ENCODE measurements at regions not wholly inside any gene's neighbourhood (a gene's known extent, or its start where the extent isn't known, plus 50 kb on each side); places are given as distances from the start of the nearest gene placed in this dataset.

DNA sequence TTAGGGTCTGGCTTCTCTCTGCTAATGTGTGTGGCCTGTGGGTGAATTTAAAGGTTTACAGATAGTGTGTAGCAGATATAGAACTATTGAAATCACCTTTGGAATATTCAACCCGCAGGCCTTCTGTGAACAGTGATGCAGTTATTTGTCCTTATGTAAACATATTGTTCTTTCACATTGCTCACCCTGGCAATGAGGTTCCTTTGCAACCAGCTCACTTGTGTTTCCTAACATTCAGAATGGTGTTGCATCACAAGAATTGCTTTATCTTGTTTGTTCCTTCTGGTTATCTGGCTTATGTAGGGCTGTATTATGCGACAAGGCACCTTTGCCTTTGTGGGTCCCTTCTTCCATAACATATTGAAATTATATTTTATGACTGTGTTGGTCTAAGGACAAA is 370.3 kb downstream of the NNT start:
- H3K27me3 ChIP-seq (ENCODE audit: insufficient read depth, low read length), result no peaks in the 10 kb centered on the region
- no peaks in the 10 kb centered on the region for H3K9me2 ChIP-seq (ENCODE audit: insufficient read depth)
- intact Hi-C loops (cut with micrococcal nuclease), result no loop called here
- no peak overlapping the region for H3K27ac ChIP-seq (ENCODE audit: low read depth, low read length)
- TF ChIP-seq EZH2phosphoT487 (IDR thresholded peaks at IDR 0.05; ENCODE audit: borderline replicate concordance) (no peak), SIN3A (IDR thresholded peaks at IDR 0.05; ENCODE audit: low read depth) (no peak), RAD21 (IDR thresholded peaks at IDR 0.05; ENCODE audit: low read depth) (no peak), FOSL1 (IDR thresholded peaks at IDR 0.05; ENCODE audit: low read depth) (no peak), CBX3 (IDR thresholded peaks at IDR 0.05; ENCODE audit: low read depth) (no peak), POLR2A (IDR thresholded peaks at IDR 0.05; ENCODE audit: borderline replicate concordance, extremely low read depth, insufficient read depth, insufficient read length) (no peak), EZH2 (IDR thresholded peaks at IDR 0.05) (no peak), EGR1 (IDR thresholded peaks at IDR 0.05; ENCODE audit: low read depth) (no peak), JUND (IDR thresholded peaks at IDR 0.05) (no peak), ELF1 (IDR thresholded peaks at IDR 0.05; ENCODE audit: borderline replicate concordance, low read depth) (no peak), MAX (IDR thresholded peaks at IDR 0.05) (no peak)
- TF ChIP-seq, protein P1, sequence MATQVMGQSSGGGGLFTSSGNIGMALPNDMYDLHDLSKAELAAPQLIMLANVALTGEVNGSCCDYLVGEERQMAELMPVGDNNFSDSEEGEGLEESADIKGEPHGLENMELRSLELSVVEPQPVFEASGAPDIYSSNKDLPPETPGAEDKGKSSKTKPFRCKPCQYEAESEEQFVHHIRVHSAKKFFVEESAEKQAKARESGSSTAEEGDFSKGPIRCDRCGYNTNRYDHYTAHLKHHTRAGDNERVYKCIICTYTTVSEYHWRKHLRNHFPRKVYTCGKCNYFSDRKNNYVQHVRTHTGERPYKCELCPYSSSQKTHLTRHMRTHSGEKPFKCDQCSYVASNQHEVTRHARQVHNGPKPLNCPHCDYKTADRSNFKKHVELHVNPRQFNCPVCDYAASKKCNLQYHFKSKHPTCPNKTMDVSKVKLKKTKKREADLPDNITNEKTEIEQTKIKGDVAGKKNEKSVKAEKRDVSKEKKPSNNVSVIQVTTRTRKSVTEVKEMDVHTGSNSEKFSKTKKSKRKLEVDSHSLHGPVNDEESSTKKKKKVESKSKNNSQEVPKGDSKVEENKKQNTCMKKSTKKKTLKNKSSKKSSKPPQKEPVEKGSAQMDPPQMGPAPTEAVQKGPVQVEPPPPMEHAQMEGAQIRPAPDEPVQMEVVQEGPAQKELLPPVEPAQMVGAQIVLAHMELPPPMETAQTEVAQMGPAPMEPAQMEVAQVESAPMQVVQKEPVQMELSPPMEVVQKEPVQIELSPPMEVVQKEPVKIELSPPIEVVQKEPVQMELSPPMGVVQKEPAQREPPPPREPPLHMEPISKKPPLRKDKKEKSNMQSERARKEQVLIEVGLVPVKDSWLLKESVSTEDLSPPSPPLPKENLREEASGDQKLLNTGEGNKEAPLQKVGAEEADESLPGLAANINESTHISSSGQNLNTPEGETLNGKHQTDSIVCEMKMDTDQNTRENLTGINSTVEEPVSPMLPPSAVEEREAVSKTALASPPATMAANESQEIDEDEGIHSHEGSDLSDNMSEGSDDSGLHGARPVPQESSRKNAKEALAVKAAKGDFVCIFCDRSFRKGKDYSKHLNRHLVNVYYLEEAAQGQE (IDR thresholded peaks at IDR 0.05; ENCODE audit: low read depth), result no peak
- TF ChIP-seq, protein P2, sequence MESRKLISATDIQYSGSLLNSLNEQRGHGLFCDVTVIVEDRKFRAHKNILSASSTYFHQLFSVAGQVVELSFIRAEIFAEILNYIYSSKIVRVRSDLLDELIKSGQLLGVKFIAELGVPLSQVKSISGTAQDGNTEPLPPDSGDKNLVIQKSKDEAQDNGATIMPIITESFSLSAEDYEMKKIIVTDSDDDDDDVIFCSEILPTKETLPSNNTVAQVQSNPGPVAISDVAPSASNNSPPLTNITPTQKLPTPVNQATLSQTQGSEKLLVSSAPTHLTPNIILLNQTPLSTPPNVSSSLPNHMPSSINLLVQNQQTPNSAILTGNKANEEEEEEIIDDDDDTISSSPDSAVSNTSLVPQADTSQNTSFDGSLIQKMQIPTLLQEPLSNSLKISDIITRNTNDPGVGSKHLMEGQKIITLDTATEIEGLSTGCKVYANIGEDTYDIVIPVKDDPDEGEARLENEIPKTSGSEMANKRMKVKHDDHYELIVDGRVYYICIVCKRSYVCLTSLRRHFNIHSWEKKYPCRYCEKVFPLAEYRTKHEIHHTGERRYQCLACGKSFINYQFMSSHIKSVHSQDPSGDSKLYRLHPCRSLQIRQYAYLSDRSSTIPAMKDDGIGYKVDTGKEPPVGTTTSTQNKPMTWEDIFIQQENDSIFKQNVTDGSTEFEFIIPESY (IDR thresholded peaks at IDR 0.05; ENCODE audit: extremely low read depth, insufficient replicate concordance, low read length), result no peak
- no TSS peak for BruUV-seq (replicated peaks)
- no peaks in the 10 kb centered on the region for H4K20me1 ChIP-seq (ENCODE audit: insufficient read depth)
- H3K79me2 ChIP-seq (ENCODE audit: insufficient read depth, low read length), result no peaks in the 10 kb centered on the region
- DNase-seq (ENCODE audit: low read depth, low spot score) (no peak), ATAC-seq (no peak)
- no peak overlapping the region for H3K9ac ChIP-seq (ENCODE audit: low read length)
- no peaks in the 10 kb centered on the region for H3K36me3 ChIP-seq (ENCODE audit: control insufficient read depth in 1 of 2, insufficient read depth in 2 of 2, low read length in 2 of 2)
- CTCF ChIA-PET, result no interaction called here
- POLR2A ChIA-PET, result no interaction called here
- no peaks in the 10 kb centered on the region for H3K4me1 ChIP-seq (ENCODE audit: control insufficient read depth in 1 of 2, insufficient read depth in 2 of 2, low read length in 2 of 2)
- H2AFZ ChIP-seq (ENCODE audit: low read depth, low read length, poor library complexity, severe bottlenecking), result no peak overlapping the region
- H3K9me3 ChIP-seq (ENCODE audit: control insufficient read depth in 1 of 2, insufficient read depth in 1 of 2, low read depth in 1 of 2, low read length in 2 of 2), result no peaks in the 10 kb centered on the region
- no peak overlapping the region for H3K4me2 ChIP-seq (ENCODE audit: low read length)
- RAD21 ChIA-PET (ENCODE audit: low non-redundant PET in 1 of 2, low total read pairs in 2 of 2, uncharacterized antibody in 2 of 2, unreplicated experiment in 2 of 2), result no interaction called here
- no peak overlapping the region for H3K4me3 ChIP-seq (replicated peaks in 1 of 2; ENCODE audit: low read depth in 1 of 2, low read length in 2 of 2)
